GM10248 (cell line): ENCODE measurements at regions not wholly inside any gene's neighbourhood (a gene's known extent, or its start where the extent isn't known, plus 50 kb on each side); places are given as distances from the start of the nearest gene placed in this dataset.

Experiments
- CTCF ChIA-PET: fragments of 300-600 bp; sonication (Branson Sonifier 250); formaldehyde crosslinking; extraction: SDS; loops from one replicate; lab custom pipeline; 2021; ENCODE audit warnings: antibody characterized with exemption; lab: Yijun Ruan, JAX
- POLR2A ChIA-PET: fragments of 350-650 bp; sonication (Branson Sonifier 250); formaldehyde crosslinking; extraction: SDS; loops from one replicate; lab custom pipeline; 2020; ENCODE audit warnings: antibody characterized with exemption; lab: Yijun Ruan, JAX
- DNase-seq: peaks from one replicate; pipeline ENCODE4 v3.0.0; 2012; ENCODE audit errors: extremely low spot score
- TF ChIP-seq, protein P1 (sequence below): IDR thresholded peaks from 2 replicates; pipeline ENCODE4 v1.5.1; 2012; ENCODE audit warnings: mild to moderate bottlenecking, low read depth; ENCODE audit errors: extremely low read depth, missing control alignments, control extremely low read depth

DNA sequence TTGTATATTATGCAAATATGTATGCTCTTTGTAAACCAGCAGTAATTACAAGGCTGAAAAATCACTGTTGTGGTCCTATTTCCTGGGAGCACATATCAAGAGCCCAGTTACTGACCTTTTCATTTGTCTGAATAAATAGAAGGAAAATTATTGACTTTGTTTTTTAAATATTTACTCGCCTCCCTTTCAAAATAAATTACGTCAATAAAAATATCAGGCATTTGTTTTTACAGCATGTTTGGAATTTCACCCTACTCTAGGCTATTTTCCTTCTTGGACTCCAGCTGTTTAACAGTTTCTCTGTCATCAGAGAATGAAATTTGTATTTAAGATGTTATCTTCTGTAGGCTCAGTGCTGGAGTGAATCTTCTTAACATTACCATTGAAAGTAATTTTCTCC lies 59.9 kb upstream of the LRATD1 start:
- CTCF ChIA-PET, result interaction anchor here (1.0 kb wide), 1 partner anchor 10 kb away, joined by 4 read pairs; no protein-coding TSS in a partner anchor

DNA sequence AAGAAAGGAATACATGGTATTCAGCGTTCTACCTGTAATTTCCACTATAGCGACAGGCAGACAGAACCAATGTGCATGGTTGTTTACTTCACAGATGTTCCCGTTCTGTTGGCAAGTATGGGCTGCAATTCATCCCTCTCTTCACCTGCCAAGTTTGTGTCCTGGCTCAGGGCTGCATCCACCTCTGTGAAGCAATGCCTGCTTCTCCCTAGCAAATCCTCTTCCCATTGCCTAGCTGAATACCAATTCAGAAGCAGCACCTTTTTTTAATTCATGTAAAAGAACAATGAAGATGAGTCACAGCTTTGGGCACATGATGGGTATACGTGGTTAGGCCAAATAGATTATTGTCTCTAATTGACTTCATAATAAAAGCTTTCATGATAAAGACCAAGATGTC lies 54.7 kb upstream of the LRATD1 start:
- DNase-seq, result no peak
- ChIA-PET POLR2A (no interaction called here), CTCF (interaction anchor here (1.0 kb wide), 1 partner anchor 11 kb away, joined by 4 read pairs; no protein-coding TSS in a partner anchor)
- TF ChIP-seq, protein P1, sequence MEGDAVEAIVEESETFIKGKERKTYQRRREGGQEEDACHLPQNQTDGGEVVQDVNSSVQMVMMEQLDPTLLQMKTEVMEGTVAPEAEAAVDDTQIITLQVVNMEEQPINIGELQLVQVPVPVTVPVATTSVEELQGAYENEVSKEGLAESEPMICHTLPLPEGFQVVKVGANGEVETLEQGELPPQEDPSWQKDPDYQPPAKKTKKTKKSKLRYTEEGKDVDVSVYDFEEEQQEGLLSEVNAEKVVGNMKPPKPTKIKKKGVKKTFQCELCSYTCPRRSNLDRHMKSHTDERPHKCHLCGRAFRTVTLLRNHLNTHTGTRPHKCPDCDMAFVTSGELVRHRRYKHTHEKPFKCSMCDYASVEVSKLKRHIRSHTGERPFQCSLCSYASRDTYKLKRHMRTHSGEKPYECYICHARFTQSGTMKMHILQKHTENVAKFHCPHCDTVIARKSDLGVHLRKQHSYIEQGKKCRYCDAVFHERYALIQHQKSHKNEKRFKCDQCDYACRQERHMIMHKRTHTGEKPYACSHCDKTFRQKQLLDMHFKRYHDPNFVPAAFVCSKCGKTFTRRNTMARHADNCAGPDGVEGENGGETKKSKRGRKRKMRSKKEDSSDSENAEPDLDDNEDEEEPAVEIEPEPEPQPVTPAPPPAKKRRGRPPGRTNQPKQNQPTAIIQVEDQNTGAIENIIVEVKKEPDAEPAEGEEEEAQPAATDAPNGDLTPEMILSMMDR, result no peak

More for the DNA sequence above, 59.9 kb upstream of the LRATD1 start:
- DNase-seq, result no peak
- POLR2A ChIA-PET, result no interaction called here
- TF ChIP-seq, protein P1, result no peak
